ENCODE measurements at regions not wholly inside any gene's neighbourhood (a gene's known extent, or its start where the extent isn't known, plus 50 kb on each side); places are given as distances from the start of the nearest gene placed in this dataset.

DNA sequence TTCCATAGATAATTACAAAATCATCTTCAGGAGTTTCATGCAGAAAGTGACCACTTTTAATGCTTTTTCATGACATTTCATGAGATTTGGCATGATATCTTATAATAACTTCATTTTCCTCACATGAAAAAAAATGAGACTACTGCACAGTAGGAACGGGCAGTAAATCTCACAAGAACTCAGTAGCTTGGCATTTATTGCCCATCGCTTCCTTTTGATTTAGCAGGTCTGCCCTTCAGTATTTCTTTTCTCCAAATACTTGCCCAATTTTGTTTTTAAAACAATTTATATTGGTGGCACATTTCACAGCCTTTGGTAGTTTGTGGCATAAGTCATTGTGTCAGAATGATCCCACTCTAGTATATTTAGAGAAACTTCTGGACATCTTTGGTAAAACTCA, 711.8 kb upstream of the CHD1 start:
- TF ChIP-seq, protein P1, sequence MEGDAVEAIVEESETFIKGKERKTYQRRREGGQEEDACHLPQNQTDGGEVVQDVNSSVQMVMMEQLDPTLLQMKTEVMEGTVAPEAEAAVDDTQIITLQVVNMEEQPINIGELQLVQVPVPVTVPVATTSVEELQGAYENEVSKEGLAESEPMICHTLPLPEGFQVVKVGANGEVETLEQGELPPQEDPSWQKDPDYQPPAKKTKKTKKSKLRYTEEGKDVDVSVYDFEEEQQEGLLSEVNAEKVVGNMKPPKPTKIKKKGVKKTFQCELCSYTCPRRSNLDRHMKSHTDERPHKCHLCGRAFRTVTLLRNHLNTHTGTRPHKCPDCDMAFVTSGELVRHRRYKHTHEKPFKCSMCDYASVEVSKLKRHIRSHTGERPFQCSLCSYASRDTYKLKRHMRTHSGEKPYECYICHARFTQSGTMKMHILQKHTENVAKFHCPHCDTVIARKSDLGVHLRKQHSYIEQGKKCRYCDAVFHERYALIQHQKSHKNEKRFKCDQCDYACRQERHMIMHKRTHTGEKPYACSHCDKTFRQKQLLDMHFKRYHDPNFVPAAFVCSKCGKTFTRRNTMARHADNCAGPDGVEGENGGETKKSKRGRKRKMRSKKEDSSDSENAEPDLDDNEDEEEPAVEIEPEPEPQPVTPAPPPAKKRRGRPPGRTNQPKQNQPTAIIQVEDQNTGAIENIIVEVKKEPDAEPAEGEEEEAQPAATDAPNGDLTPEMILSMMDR (IDR thresholded peaks at IDR 0.05): no peak
- no peak for TF ChIP-seq POLR2A (IDR thresholded peaks at IDR 0.05)
- no peak for TF ChIP-seq EP300 (IDR thresholded peaks at IDR 0.05)
- TF ChIP-seq POLR2AphosphoS5 (IDR thresholded peaks at IDR 0.05): no peak
